ENCODE measurements at regions not wholly inside any gene's neighbourhood (a gene's known extent, or its start where the extent isn't known, plus 50 kb on each side); places are given as distances from the start of the nearest gene placed in this dataset.
"Not testable (repeated sequence)": the region's sequence is repeated elsewhere in the genome, so short reads cannot be mapped to it uniquely, and the experiment has no call there.

DNA sequence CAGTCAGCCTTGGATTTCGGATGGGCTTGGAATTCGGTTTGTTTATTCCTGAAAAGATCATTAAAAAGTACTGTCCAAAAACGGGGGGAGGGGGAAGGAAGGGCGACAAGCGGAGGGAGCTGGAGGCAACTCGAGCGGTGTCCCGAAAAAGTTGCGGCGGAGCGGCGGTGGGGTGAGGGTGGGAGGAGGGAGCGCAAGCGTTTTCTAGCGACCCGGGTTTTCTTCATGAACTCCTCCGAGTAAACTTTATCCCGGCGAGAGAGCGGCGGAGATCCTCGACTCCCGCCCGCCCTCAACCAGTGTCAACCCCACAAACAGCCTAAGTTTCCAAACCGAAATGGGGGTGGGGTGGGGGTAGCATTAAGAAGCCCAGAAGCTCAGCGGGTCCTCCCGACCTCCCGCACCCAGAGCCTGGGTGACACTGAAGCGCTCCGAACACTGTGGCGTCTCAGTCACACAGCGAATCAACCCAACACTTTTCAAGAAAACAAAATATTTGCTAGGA lies 133.0 kb upstream of the C11orf58 start:
- DNase-seq: no peak

- DNase-seq: peak; percentile 14
Measured at GRCh38 chr11:16604794-16605388, 133.6 kb upstream of the C11orf58 start.

DNA sequence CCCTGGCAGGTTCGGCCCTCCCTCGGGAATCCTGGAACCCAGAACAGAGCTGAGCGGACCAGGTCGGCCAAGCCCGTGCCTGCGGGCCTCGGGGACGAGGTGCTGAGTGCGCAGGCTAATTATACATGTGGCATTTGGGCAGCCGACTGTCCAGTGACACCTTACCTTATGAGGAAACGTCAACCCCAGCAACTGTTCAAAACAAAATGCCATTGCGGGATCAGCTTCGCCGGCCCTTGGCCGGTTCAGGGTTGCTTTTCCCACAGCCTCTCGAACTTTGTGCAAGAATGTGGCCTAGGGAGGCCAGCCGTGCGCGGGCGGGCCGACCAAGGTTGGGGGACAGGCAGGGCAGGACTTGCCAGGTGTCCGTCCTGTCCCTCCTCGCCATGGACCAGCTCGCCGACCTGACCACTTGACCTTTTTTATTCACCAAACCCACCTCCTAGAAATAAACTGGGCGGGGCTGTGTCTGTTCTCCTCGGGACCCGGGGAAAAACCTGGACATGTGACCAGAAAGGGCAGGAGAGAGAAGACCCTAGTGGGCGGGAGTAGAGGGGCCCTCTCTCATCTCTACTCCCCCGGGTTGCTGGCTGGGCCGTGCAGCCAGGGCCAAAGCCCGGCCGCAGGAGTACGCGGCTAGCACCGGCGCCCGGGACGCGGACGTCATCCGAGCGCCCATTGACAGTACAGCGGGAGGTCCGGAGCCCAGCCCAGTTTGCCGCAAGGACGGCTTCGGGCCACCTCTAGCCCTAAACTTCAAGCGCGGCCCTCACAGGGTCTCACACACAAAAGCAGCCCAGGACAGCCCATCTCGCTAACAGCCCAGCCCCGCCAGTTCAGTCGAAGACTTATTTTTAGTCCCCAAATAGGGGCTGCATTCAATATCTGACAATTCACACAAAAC lies 134.3 kb upstream of the C11orf58 start:
- peak; percentile 6 for DNase-seq

DNA sequence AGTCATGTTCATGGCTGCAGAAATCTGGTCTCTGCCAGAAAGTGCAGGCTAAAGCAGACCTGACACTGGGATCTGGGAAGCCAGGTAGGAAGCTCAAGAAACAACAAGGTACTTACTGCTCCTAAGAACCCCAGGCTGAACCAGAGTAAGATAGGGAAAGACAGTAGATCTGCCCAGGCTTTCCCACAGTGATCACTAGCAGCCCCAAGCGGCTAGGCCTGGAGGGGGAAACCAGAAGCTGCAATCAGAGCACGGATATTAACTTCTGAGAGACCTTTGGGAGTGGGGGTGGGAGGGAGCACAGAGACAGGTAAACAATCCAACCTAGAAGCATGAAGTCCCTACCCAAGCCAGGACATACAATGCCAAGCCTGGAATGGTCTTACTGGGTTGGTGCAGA lies 135.2 kb upstream of the C11orf58 start:
- no peak for DNase-seq

- no peak for DNase-seq
Measured at GRCh38 chr11:16598906-16599305, 139.5 kb upstream of the C11orf58 start.

DNA sequence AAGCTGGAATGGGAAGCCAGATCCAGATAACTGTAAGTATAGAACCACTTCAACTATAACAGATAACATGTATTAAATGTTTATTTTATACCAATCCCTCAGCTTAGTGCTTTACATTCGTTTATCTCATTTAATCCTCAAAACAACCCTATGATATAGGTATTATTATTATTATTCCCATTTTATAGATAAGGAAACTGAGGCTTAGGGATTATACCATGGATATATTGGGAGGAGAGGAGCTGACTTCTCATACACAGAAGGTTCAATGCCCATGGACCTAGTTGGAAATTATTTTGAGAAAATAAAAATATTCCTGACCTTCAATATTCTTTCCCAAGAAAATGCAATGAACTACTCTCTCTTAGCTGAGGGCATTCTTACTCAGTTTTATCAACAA lies 140.4 kb upstream of the C11orf58 start:
- no peak for DNase-seq

DNA sequence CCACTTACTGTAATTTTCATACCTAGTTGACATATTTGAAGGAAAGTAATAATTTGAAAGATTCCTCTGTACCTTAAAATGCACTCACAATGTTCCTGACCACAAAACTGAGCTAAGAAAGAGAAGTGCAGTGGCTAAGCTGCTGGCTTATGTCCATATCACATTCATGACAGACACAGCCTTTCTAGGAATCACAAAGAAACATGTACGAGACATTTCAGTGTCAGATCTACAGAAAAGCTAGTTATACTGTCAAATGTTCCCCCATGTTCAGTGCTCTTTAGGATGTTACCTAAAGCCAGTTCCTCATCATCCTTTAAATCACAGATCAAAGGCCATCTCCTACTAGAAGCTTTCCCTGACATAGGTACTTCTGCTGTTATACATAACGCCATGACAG lies 142.2 kb upstream of the C11orf58 start:
- DNase-seq: no peak

GRCh38 chr11:16591157-16591556 lies 147.3 kb upstream of the C11orf58 start:
- DNase-seq: no peak

GRCh38 chr11:16587670-16588069 lies 150.8 kb upstream of the C11orf58 start:
- DNase-seq: no peak

GRCh38 chr11:16584569-16584968 lies 153.9 kb upstream of the C11orf58 start:
- DNase-seq: no peak

GRCh38 chr11:16581078-16581477 lies 157.4 kb upstream of the C11orf58 start:
- DNase-seq: not testable (repeated sequence)

GRCh38 chr11:16577490-16577889 lies 161.0 kb upstream of the C11orf58 start:
- no peak for DNase-seq

- DNase-seq: not testable (repeated sequence)
Measured at GRCh38 chr11:16574889-16575288, 163.6 kb upstream of the C11orf58 start.

- no peak for DNase-seq
Measured at GRCh38 chr11:16572945-16573344, 165.5 kb upstream of the C11orf58 start.

DNA sequence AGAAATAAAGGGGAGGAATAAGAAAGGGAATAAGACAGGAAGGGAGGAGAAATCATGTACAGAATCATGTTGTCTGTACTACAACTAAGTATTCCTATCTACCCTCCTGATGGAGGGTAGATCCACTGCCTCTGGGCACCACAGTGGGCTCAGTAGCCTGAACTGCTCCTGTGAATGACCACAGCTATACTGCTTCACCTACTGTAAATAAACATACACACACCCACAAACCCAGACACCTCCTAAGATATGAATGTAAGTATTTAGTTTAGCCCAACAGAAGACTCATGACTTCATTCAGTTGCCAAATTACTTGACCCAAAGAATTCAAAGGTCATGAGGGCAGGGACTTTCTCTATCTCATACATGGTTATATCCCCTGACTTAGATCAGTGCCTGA lies 177.3 kb upstream of the C11orf58 start:
- no peak for DNase-seq

GRCh38 chr11:16558494-16558893 lies 180.0 kb upstream of the C11orf58 start:
- DNase-seq: no peak

DNA sequence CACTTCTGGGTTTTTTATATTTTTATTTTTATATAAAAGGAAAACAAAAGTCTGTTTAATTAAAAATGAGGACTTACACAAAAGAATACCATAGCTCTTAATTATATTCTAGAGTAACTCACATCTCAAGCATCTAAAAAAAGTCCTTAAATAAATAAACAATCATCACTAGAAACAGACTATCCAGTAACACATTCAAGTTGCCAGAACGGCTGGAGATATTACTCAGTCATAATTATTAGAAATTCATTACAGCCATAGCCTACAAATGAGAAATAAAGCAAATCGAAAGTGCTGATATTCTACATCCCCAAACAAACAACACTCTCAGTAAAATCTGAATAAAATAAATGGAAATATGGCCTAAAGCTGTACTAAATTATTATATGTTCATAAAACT lies 182.5 kb upstream of the C11orf58 start:
- DNase-seq: no peak

- no peak for DNase-seq
Measured at GRCh38 chr11:16554361-16554760, 184.1 kb upstream of the C11orf58 start.

DNA sequence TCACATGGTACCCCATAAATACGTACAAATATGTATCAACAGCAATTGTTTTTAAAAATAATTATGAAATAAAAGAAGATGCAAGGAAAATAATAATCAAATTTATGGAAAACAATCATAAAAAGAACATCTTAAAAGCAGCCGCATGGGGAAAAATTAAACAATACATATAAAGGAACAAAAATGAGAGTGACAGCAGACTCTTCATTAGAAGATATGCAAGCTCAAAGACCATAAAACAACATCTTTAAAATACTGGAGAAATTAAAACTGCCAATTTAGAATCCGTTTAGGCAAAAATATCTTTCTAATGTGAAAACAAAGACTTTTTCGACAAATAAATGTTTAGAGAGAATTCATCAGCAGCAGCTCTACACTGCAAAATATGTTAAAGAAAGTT lies 190.6 kb upstream of the C11orf58 start:
- DNase-seq: no peak

DNA sequence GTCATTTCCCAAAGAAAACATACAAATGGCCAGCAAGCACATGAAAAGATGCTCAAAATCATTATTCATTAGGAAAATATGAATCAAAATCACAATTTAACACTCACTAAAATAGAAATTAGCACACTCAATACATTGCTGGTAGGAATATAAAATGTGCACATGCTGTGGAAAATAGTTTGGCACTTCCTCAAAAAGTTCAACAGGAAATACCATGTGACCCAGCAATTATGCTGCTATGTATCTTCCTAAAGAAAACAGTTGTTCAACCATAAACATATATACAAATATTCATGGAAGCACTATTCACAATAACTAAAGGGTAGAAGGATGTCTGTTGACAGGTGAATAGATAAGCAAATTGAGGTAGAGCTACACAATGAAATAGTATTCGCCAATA lies 187.3 kb upstream of the SOX6 start:
- DNase-seq: no peak

GRCh38 chr11:16542353-16542752 lies 186.0 kb upstream of the SOX6 start:
- DNase-seq: no peak

GRCh38 chr11:16536513-16536912 lies 180.2 kb upstream of the SOX6 start:
- no peak for DNase-seq

GRCh38 chr11:16528639-16529038 lies 172.3 kb upstream of the SOX6 start:
- no peak for DNase-seq

DNA sequence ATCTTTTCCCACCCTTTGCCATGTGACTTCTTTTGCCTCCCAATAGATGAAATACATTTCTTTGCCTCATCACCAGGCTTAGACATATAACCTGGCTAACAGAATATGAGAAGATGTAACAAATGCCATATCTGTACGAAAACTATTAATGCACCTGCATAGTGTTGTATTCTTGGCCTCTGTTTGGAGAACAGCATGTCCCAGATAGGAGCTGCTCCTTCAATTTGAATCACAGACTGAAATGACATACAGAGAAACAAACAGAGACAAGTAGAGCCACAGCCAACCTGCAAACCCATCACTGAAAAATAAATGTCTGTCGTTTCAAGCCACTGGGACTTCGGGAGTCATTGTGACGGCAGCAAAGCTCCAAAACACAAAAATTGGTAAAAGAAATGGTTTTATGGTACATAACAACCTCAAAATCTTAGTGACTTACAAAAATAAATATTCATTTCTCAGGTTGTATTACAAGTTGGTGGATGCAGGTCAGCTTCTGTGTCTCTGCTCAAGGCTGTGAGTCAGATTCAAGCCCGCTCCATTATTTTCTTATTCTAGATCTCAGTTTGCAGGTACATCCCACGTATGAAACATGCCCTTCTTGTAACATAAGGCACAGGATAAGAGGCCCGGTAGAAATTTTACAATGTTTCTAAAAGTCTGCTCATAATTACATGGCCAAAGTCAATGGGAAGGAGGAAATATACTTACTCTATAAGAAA lies 171.3 kb upstream of the SOX6 start:
- no peak for DNase-seq
